HG02763 (cell line): ENCODE measurements at regions not wholly inside any gene's neighbourhood (a gene's known extent, or its start where the extent isn't known, plus 50 kb on each side); places are given as distances from the start of the nearest gene placed in this dataset.
"Not testable (repeated sequence)": the region's sequence is repeated elsewhere in the genome, so short reads cannot be mapped to it uniquely, and the experiment has no call there.

Experiments
- ATAC-seq: cut with Tn5 transposase; IDR thresholded peaks from one replicate; pipeline ENCODE4 v1.9.1; 2021; ENCODE audit warnings: mild to moderate bottlenecking, moderate library complexity; ENCODE audit not compliant: unreplicated experiment

- ATAC-seq = not testable (repeated sequence)
Measured at GRCh38 chr1:761791-762190, 75.3 kb upstream of the OR4F16 start.

DNA sequence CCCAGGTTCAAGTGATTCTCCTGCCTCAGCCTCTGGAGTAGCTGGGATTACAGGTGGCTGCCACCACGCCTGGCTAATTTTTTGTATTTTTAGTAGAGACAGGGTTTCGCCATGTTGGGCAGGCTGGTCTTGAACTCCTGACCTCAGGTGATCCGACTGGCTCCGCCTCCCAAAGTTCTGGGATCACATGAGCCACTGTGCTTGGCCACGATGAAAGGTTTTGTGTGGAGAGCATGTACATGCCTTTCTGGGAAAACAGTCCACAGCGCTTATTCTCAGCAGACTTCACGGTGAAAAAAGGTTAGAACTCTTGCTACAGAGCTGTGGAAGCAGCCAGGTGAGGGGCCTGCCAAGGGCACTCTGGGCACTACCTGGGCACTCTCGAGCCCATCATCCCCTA is 85.0 kb upstream of the OR4F16 start:
- not testable (repeated sequence) for ATAC-seq

DNA sequence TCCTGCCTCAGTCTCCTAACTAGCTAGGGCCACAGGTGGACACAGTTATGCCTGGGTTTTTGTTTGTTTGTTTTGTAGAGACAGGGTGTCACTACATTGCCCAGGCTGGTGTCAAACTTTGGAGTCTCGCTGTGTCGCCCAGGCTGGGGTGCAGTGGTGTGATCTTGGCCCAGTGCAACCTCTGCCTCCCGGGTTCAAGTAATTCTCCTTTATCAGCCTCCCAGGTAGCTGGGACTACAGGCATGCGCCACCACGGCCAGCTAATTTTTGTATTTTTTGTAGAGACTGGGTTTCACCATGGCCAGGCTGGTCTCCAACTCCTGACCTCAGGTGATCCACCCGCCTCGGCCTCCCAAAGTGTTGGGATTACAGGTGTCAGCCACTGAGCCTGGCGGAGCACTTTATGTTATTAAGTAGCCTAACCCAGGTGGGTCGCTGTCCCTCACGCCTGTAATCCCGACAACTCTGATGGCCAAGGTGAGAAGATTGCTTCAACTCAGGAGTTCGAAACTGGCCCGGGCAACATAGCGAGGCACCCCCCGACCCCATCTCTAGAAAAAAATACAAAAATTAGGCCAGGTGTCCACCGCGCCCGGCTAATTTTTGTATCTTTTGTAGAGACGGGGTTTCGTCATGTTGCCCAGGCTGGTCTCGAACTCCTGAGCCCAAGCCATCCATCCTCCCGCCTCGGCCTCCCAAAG is 91.2 kb upstream of the OR4F16 start:
- not testable (repeated sequence) for ATAC-seq

GRCh38 chr1:778451-779278 is 92.2 kb upstream of the OR4F16 start:
- ATAC-seq = peak; percentile 100

GRCh38 chr1:779621-780020 is 93.2 kb upstream of the OR4F16 start:
- not testable (repeated sequence) for ATAC-seq

GRCh38 chr1:788835-789234 is 102.4 kb upstream of the OR4F16 start:
- no peak for ATAC-seq

- not testable (repeated sequence) for ATAC-seq
Measured at GRCh38 chr1:789606-790005, 103.2 kb upstream of the OR4F16 start.

DNA sequence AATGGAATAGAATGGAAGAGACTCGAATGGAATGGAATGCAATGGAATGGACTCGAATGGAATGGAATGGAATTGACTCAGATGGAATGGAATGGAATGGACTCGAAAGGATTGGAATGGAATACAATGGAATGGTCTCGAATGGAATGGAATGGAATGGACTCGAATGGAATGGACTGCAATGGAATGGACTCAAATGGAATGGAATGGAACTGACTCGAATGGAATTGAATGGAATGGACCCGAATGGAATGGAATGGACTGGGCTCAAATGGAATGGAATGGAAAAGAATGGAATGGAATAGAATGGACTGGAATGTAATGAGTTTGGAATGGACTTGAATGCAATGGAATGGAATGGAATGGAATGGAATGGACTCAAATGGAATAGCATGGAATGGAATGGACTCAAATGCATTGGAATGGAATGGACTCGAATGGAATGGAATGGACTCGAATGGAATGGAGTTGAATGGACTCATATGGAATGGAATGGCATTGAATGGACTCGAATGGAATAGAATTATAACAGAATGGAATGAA is 104.0 kb upstream of the OR4F16 start:
- ATAC-seq = not testable (repeated sequence)

DNA sequence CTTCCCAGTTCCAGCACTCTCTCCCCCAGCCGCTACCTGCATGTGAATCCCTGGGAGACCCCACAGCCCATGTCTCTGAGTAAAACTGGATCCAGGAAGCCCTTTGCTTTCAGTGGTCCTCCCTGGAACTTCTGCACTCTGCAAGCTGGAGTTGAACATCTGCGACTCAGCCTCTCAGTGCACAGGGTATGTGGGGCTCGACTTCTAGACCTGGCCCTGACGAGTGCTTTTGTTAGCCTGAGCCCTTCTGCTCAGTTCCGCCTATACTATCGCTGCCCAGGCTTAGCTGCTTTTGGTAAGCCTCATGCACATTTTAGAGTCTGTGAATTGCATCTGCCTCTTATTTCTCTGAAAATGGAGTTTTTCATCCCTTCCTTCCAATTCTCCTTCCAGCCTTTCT is 107.9 kb upstream of the OR4F16 start:
- ATAC-seq = not testable (repeated sequence)

- ATAC-seq = not testable (repeated sequence)
Measured at GRCh38 chr1:794918-795584, 108.6 kb upstream of the OR4F16 start.

DNA sequence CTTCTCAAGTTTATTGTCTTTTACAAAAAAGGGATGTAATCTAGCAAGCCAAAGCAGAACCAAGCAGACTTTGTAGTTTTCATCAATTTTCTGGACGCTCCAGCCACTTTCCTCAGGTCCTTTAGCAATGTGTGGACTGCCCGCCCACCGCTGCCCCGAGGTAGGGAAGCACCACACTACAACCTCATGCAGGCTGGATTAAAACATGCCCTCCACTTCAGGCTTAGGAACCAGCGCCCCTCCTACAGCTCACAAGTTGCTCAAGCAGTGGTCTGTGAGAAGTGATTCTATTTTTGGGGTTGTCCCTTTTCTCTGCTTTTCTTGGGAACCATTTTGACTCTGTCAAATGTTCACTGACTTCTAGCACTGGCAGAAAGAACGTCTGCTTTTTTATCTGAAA is 111.2 kb upstream of the OR4F16 start:
- not testable (repeated sequence) for ATAC-seq

- ATAC-seq = not testable (repeated sequence)
Measured at GRCh38 chr1:800397-800796, 113.9 kb upstream of the OR4F16 start.

- peak; percentile 54 for ATAC-seq
Measured at GRCh38 chr1:804378-805115, 118.1 kb upstream of the OR4F16 start.

GRCh38 chr1:805310-805709 is 118.4 kb upstream of the SAMD11 start:
- ATAC-seq = not testable (repeated sequence)

GRCh38 chr1:807066-807465 is 116.7 kb upstream of the SAMD11 start:
- not testable (repeated sequence) for ATAC-seq

- ATAC-seq = not testable (repeated sequence)
Measured at GRCh38 chr1:807699-808390, 115.9 kb upstream of the SAMD11 start.

GRCh38 chr1:810949-811348 is 112.8 kb upstream of the SAMD11 start:
- not testable (repeated sequence) for ATAC-seq

DNA sequence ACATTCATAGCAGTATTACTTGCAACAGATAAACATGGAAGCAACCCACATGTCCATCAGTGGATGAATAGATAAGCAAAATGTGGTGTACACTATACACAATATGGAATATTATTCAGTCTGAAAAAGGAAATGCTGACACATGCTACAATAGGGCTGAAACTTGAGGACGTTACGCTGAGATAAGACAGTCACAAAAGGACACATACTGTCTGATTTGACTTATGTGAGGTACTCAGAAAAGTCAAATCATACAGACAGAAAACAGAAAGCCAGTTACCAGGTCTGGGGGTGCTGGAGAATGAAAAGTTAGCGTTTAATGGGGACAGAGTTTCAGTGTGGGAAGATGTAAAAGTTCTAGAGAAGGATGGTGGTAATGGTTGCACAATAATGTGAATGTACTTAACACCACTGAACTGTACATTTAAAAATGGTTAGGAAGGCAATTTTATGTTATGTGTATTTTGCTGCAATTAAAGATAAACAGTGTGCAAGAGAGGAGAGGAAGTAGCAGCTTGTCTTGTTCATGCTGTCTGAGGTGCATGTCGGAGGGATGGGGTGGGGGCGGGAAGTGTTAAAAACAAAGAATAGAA is 111.1 kb upstream of the SAMD11 start:
- not testable (repeated sequence) for ATAC-seq

- ATAC-seq = not testable (repeated sequence)
Measured at GRCh38 chr1:814543-814942, 109.2 kb upstream of the SAMD11 start.
